Panc1 (cell line): ENCODE measurements at regions not wholly inside any gene's neighbourhood (a gene's known extent, or its start where the extent isn't known, plus 50 kb on each side); places are given as distances from the start of the nearest gene placed in this dataset.

Source experiments
- ATAC-seq: fragments of 200-7000 bp; cut with Tn5 transposase; 2 replicates; pipeline ENCODE4 v1.9.1; 2020; ENCODE audit warnings: mild to moderate bottlenecking, moderate library complexity
- BruUV-seq: library from RNA; stranded (reverse); fragments of 400-500 nt; replicated peaks from 2 replicates; lab custom pipeline; 2021; lab: Mats Ljungman, UMichigan
- CTCF ChIA-PET: fragments of 300-600 bp; sonication (Branson Sonifier 250); formaldehyde crosslinking; loops from one replicate; lab custom pipeline; 2022; ENCODE audit warnings: antibody characterized with exemption; lab: Charles Lee
- POLR2A ChIA-PET: fragments of 300-600 bp; sonication (Branson Sonifier 250); formaldehyde crosslinking; loops from one replicate; lab custom pipeline; 2022; ENCODE audit warnings: antibody characterized with exemption; lab: Charles Lee
- DNase-seq: peaks from one replicate; pipeline ENCODE4 v3.0.0-alpha.2; 2010; ENCODE audit warnings: low read depth, low spot score
- H3K27ac ChIP-seq: 2 replicates; pipeline ENCODE4 v1.5.1; 2011; ENCODE audit warnings: mild to moderate bottlenecking, low read length, inconsistent platforms
- H3K27me3 ChIP-seq: fragments of 200-500 bp; sonication (Bioruptor generic); 2 replicates; pipeline ENCODE4 v1.6.0; 2014; ENCODE audit warnings: low read length, inconsistent platforms; ENCODE audit not compliant: control insufficient read depth, insufficient read depth
- H3K36me3 ChIP-seq: fragments of 200-500 bp; sonication (Bioruptor generic); 2 replicates; pipeline ENCODE4 v1.5.1; 2014; ENCODE audit warnings: inconsistent platforms, mild to moderate bottlenecking, low read length, moderate library complexity; ENCODE audit not compliant: control insufficient read depth, insufficient read depth
- H3K4me1 ChIP-seq: 2 replicates; pipeline ENCODE4 v1.5.1; 2011; ENCODE audit warnings: inconsistent platforms, mild to moderate bottlenecking, low read length, moderate library complexity; ENCODE audit not compliant: control insufficient read depth, insufficient read depth
- H3K4me3 ChIP-seq, 2 experiments: 2 replicates each; pipeline ENCODE4 v1.5.1; 2011 to 2012; ENCODE audit warnings: low read depth in 2 of 2, low read length in 2 of 2, mild to moderate bottlenecking in 2 of 2, inconsistent platforms in 1 of 2, moderate library complexity in 1 of 2
- H3K9me3 ChIP-seq: fragments of 200-500 bp; sonication (Bioruptor generic); 2 replicates; pipeline ENCODE4 v1.5.1; 2014; ENCODE audit warnings: low read depth, mild to moderate bottlenecking, inconsistent platforms, low read length, moderate library complexity; ENCODE audit not compliant: control insufficient read depth, insufficient read depth
- CTCF ChIP-seq: fragments of 450-650 bp; IDR thresholded peaks from 2 replicates; pipeline ENCODE4 v1.5.1; 2017; ENCODE audit warnings: mild to moderate bottlenecking
- POLR2AphosphoS5 ChIP-seq: IDR thresholded peaks from 2 replicates; pipeline ENCODE4 v1.6.1; 2012; ENCODE audit warnings: mild to moderate bottlenecking, low read depth, low read length, moderate library complexity
- REST ChIP-seq, 2 experiments: IDR thresholded peaks; 2 replicates each; pipeline ENCODE4 v1.6.1; 2011 to 2012; ENCODE audit warnings: low read depth in 2 of 2, control low read depth in 1 of 2, low read length in 1 of 2, mild to moderate bottlenecking in 1 of 2, moderate library complexity in 1 of 2; ENCODE audit not compliant: insufficient read depth in 1 of 2
- SIN3A ChIP-seq: IDR thresholded peaks from 2 replicates; pipeline ENCODE4 v1.6.1; 2012; ENCODE audit warnings: low read depth, mild to moderate bottlenecking, low read length, moderate library complexity, borderline replicate concordance; ENCODE audit not compliant: insufficient read depth
- TCF7L2 ChIP-seq: IDR thresholded peaks from 2 replicates; pipeline ENCODE4 v1.6.1; 2011; ENCODE audit warnings: mild to moderate bottlenecking, low read depth, low read length, inconsistent platforms
- in situ Hi-C: cut with HindIII; loops from 2 replicates; pipeline ENCODE4 v1.10.0; 2016; ENCODE audit warnings: low sequenced_read_pairs, low pct_unique_long_range_greater_than_20kb
- intact Hi-C: fragments of 100-400 bp; cut with micrococcal nuclease; formaldehyde crosslinking; loops from one replicate; pipeline ENCODE4 v1.10.0; 2022; ENCODE audit not compliant: unreplicated experiment

GRCh38 chr12:107390414-107390813 lies 295.2 kb upstream of the PWP1 start:
- Histone ChIP-seq H3K4me3 (no peak overlapping the region), H3K27me3 (no peaks in the 10 kb centered on the region), H3K9me3 (no peaks in the 10 kb centered on the region), H3K4me1 (no peaks in the 10 kb centered on the region), H3K36me3 (no peaks in the 10 kb centered on the region), H3K27ac (no peak overlapping the region)
- CTCF ChIA-PET = no interaction called here
- ATAC-seq (no peak), DNase-seq (no peak)
- TF ChIP-seq POLR2AphosphoS5 = no peak
- no TSS peak for BruUV-seq
- in situ Hi-C loops (no loop called here), intact Hi-C loops (no loop called here)
- POLR2A ChIA-PET = no interaction called here

GRCh38 chr12:107393043-107393717 lies 292.4 kb upstream of the PWP1 start:
- no peaks in the 10 kb centered on the region; the same call in 1 of the 2 replicates for H3K27me3 ChIP-seq
- H3K4me1 ChIP-seq = no peaks in the 10 kb centered on the region
- H3K36me3 ChIP-seq = no peaks in the 10 kb centered on the region
- no peak overlapping the region for H3K4me3 ChIP-seq
- no peaks in the 10 kb centered on the region for H3K9me3 ChIP-seq
- TF ChIP-seq SIN3A = no peak
- no peak for TF ChIP-seq POLR2AphosphoS5
- no peak for TF ChIP-seq REST (IDR thresholded peaks at IDR 0.05; ENCODE audit: insufficient read depth in 1 of 2, low read depth in 2 of 2, low read length in 1 of 2)
- TF ChIP-seq CTCF = no peak
- TF ChIP-seq TCF7L2 = no peak
- intact Hi-C loops (no loop called here), in situ Hi-C loops (no loop called here)
- ChIA-PET POLR2A (no interaction called here), CTCF (no interaction called here)
- ATAC-seq (no peak), DNase-seq (no peak)
- no TSS peak for BruUV-seq
- H3K27ac ChIP-seq = no peak overlapping the region

- CTCF ChIA-PET = no interaction called here
- POLR2A ChIA-PET = no interaction called here
- Histone ChIP-seq H3K27me3 (no peaks in the 10 kb centered on the region; the same call in 1 of the 2 replicates), H3K4me1 (no peaks in the 10 kb centered on the region), H3K4me3 (no peak overlapping the region), H3K36me3 (no peaks in the 10 kb centered on the region), H3K9me3 (no peaks in the 10 kb centered on the region), H3K27ac (no peak overlapping the region)
- in situ Hi-C loops (no loop called here), intact Hi-C loops (no loop called here)
- DNase-seq (no peak), ATAC-seq (no peak)
- BruUV-seq = no TSS peak
- no peak for TF ChIP-seq REST (IDR thresholded peaks at IDR 0.05; ENCODE audit: insufficient read depth in 1 of 2, low read depth in 2 of 2, low read length in 1 of 2)
- TF ChIP-seq POLR2AphosphoS5 = no peak
- no peak for TF ChIP-seq CTCF
- no peak for TF ChIP-seq SIN3A
- no peak for TF ChIP-seq TCF7L2
Measured at GRCh38 chr12:107394693-107395092, 290.9 kb upstream of the PWP1 start.
